Colonic mucosa (tissue), 4 donors: ENCODE measurements at regions not wholly inside any gene's neighbourhood (a gene's known extent, or its start where the extent isn't known, plus 50 kb on each side); places are given as distances from the start of the nearest gene placed in this dataset.

ENCODE experiments used
- DNase-seq: peaks from one replicate; pipeline ENCODE4 v3.0.0-alpha.2; 2020
- H3K27ac ChIP-seq: fragments of 200-600 bp; one replicate; pipeline ENCODE4 v1.8.0; 2021
- H3K27me3 ChIP-seq: fragments of 200-600 bp; one replicate; pipeline ENCODE4 v1.8.0; 2021
- H3K36me3 ChIP-seq: fragments of 200-600 bp; one replicate; pipeline ENCODE4 v1.8.0; 2021
- H3K4me1 ChIP-seq: fragments of 200-600 bp; one replicate; pipeline ENCODE4 v1.8.0; 2021; ENCODE audit warnings: mild to moderate bottlenecking
- H3K4me3 ChIP-seq: fragments of 200-600 bp; one replicate; pipeline ENCODE4 v1.8.0; 2021
- H3K9ac ChIP-seq, 2 donors: one replicate each; pipeline ENCODE4 v1.7.0; 2013; ENCODE audit warnings: control low read depth in 2 of 2, low read depth in 2 of 2, low read length in 2 of 2
- H3K9me3 ChIP-seq: fragments of 200-600 bp; one replicate; pipeline ENCODE4 v1.8.0; 2021
- CTCF ChIP-seq: fragments of 200-600 bp; IDR thresholded peaks from one replicate; pipeline ENCODE4 v1.8.0; 2022; ENCODE audit warnings: antibody characterized with exemption, mild to moderate bottlenecking
- intact Hi-C: fragments of 100-400 bp; cut with DNase I; formaldehyde crosslinking; loops from one replicate; pipeline ENCODE4 v1.14.1; 2022
- donor health status: healthy.
- donor health status: DM: no; HTN: no; CAD: no.
- donor health status: DM: no; HTN: no; CAD: no.

GRCh38 chr4:31007858-31008257 lies 287.7 kb downstream of the PCDH7 start:
- Histone ChIP-seq H3K4me1 (no peaks in the 10 kb centered on the region), H3K27ac (no peak overlapping the region), H3K27me3 (no peaks in the 10 kb centered on the region), H3K36me3 (no peaks in the 10 kb centered on the region), H3K9ac (no peak overlapping the region), H3K4me3 (no peak overlapping the region), H3K9me3 (no peaks in the 10 kb centered on the region)
- TF ChIP-seq CTCF, result no peak
- intact Hi-C loops, result no loop called here
- DNase-seq, result no peak

DNA sequence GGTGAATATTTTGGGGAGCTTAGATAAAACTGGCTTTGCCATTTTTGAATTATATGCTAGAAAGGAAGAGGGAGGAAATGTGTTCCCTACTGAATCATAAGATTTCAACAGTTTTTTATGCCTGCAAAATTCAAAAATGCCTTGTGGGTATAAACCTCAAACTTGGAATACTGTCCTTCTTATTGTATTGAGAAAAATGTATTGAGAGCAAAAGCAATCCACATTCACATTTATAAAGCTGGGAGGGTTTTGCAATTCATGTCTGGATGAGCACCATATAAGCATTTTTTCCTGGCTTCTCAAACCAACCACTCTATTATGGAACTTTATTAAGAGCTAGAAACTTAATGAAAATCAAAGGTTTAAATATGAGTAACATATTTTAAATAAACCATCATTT lies 289.8 kb downstream of the PCDH7 start:
- no peak for TF ChIP-seq CTCF
- Histone ChIP-seq H3K27ac (no peak overlapping the region), H3K4me3 (no peak overlapping the region), H3K27me3 (no peaks in the 10 kb centered on the region), H3K9me3 (no peaks in the 10 kb centered on the region), H3K36me3 (no peaks in the 10 kb centered on the region), H3K4me1 (no peaks in the 10 kb centered on the region), H3K9ac (no peak overlapping the region)
- no peak for DNase-seq
- intact Hi-C loops, result no loop called here

- no peak overlapping the region for H3K9ac ChIP-seq
- no peaks in the 10 kb centered on the region for H3K4me1 ChIP-seq
- H3K9me3 ChIP-seq, result no peaks in the 10 kb centered on the region
- H3K27ac ChIP-seq, result no peak overlapping the region
- no peak for TF ChIP-seq CTCF
- H3K27me3 ChIP-seq, result no peaks in the 10 kb centered on the region
- no peak overlapping the region for H3K4me3 ChIP-seq
- DNase-seq, result no peak
- intact Hi-C loops, result no loop called here
- H3K36me3 ChIP-seq, result no peaks in the 10 kb centered on the region
Observed at GRCh38 chr4:31015123-31015522, 295.0 kb downstream of the PCDH7 start.

DNA sequence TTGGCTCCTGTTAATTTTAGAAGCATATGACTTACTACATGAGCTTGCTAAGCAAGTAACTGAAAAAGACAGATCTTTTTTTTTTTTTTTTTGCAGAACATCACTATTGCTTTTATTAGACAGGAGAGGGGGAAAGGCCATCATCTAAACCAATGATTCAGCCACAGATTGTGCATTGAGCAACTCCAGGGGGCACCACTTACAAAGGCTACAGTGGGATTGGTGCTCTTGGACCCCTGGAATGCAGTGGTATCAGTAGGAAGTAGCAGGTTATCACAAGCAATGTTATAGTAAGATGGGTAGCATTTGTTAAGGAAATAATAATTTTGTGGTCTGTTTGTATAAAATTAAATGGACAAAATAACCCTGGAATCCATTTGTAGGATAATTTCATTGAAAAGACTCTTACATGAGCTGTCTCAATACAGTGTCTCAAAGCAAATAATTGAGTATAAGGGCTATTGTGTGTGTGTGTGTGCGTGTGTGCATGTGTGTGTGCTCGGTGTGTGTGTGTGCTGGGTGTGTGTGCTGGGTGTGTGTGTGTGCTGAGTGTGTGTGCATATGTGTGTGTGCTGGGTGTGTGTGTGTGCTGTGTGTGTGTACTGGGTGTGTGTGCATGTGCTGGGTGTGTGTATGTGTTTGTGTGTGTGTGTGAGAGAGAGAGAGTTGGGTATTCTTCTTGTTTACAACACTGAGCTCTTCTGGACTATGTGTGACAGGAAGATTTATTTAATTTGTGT lies 296.3 kb downstream of the PCDH7 start:
- no peaks in the 10 kb centered on the region for H3K4me1 ChIP-seq
- H3K9ac ChIP-seq, result no peak overlapping the region
- intact Hi-C loops, result no loop called here
- H3K36me3 ChIP-seq, result no peaks in the 10 kb centered on the region
- no peak overlapping the region for H3K4me3 ChIP-seq
- no peaks in the 10 kb centered on the region for H3K9me3 ChIP-seq
- no peaks in the 10 kb centered on the region for H3K27me3 ChIP-seq
- DNase-seq, result no peak
- no peak overlapping the region for H3K27ac ChIP-seq
- TF ChIP-seq CTCF, result no peak

- DNase-seq, result no peak
- H3K27ac ChIP-seq, result no peak overlapping the region
- no peaks in the 10 kb centered on the region for H3K4me1 ChIP-seq
- H3K27me3 ChIP-seq, result no peaks in the 10 kb centered on the region
- no peaks in the 10 kb centered on the region for H3K36me3 ChIP-seq
- no peak overlapping the region for H3K9ac ChIP-seq
- no peaks in the 10 kb centered on the region for H3K9me3 ChIP-seq
- no peak for TF ChIP-seq CTCF
- intact Hi-C loops, result no loop called here
- no peak overlapping the region for H3K4me3 ChIP-seq
Observed at GRCh38 chr4:31020363-31020762, 300.2 kb downstream of the PCDH7 start.
